A549 (cell line): ENCODE measurements at regions not wholly inside any gene's neighbourhood (a gene's known extent, or its start where the extent isn't known, plus 50 kb on each side); places are given as distances from the start of the nearest gene placed in this dataset.

Source experiments
- EP300 ChIP-seq, 2 experiments: fragments of >200 bp; sonication (Bioruptor Twin); formaldehyde crosslinking; IDR thresholded peaks; 2 replicates in 1 of 2; 3 replicates in 1 of 2; pipeline ENCODE4 v1.6.1; 2016 to 2017
- HOXA7 ChIP-seq: fragments of 250-450 bp; sonication (Bioruptor Pico); IDR thresholded peaks from 2 replicates; pipeline ENCODE4 v1.5.0; 2020; ENCODE audit warnings: mild to moderate bottlenecking, moderate library complexity
- MAZ ChIP-seq: fragments of 150-350 bp; IDR thresholded peaks from 2 replicates; pipeline ENCODE4 v1.6.1; 2014; ENCODE audit warnings: antibody characterized with exemption, low read depth, low read length, borderline replicate concordance
- POLR2A ChIP-seq: IDR thresholded peaks from 2 replicates; pipeline ENCODE4 v1.6.1; 2012; ENCODE audit warnings: mild to moderate bottlenecking, low read length
- TP53 ChIP-seq: fragments of 250-450 bp; sonication (Bioruptor Pico); IDR thresholded peaks from 2 replicates; pipeline ENCODE4 v1.5.0; 2021; ENCODE audit warnings: mild to moderate bottlenecking, moderate library complexity
- TF ChIP-seq, protein P1 (sequence below): fragments of >200 bp; sonication (Bioruptor Twin); formaldehyde crosslinking; IDR thresholded peaks from 3 replicates; pipeline ENCODE4 v1.5.1; 2016
- TF ChIP-seq, protein P2 (sequence below): fragments of 450-650 bp; IDR thresholded peaks from 2 replicates; pipeline ENCODE4 v1.6.1; 2014; ENCODE audit warnings: antibody characterized with exemption
- TF ChIP-seq, protein P3 (sequence below): fragments of 150-350 bp; IDR thresholded peaks from 2 replicates; pipeline ENCODE4 v1.6.1; 2014; ENCODE audit warnings: low read depth, mild to moderate bottlenecking, low read length

DNA sequence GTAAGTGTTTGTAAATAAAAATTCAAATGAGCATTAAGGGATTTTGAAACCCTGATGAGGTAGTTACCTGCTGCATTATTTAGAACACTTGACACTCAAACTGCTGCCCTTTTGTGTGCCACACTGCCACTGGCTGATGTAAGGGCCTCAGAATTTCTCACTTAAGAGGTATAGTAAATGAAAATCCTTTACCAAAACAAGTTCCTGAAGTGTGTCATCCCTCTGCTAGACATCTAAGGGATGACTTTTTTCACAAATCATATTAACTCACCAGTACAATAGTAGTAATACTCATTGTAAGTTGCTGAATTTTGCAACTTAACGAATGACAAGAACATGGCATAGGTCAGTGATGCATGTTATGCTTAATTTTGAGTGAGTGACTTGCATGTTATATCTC is 274.9 kb upstream of the UBE2E3 start:
- TF ChIP-seq MAZ: no peak
- no peak for TF ChIP-seq HOXA7 (CRISPR knock-in tag)
- TF ChIP-seq, protein P1, sequence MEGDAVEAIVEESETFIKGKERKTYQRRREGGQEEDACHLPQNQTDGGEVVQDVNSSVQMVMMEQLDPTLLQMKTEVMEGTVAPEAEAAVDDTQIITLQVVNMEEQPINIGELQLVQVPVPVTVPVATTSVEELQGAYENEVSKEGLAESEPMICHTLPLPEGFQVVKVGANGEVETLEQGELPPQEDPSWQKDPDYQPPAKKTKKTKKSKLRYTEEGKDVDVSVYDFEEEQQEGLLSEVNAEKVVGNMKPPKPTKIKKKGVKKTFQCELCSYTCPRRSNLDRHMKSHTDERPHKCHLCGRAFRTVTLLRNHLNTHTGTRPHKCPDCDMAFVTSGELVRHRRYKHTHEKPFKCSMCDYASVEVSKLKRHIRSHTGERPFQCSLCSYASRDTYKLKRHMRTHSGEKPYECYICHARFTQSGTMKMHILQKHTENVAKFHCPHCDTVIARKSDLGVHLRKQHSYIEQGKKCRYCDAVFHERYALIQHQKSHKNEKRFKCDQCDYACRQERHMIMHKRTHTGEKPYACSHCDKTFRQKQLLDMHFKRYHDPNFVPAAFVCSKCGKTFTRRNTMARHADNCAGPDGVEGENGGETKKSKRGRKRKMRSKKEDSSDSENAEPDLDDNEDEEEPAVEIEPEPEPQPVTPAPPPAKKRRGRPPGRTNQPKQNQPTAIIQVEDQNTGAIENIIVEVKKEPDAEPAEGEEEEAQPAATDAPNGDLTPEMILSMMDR: no peak
- TF ChIP-seq, protein P2, sequence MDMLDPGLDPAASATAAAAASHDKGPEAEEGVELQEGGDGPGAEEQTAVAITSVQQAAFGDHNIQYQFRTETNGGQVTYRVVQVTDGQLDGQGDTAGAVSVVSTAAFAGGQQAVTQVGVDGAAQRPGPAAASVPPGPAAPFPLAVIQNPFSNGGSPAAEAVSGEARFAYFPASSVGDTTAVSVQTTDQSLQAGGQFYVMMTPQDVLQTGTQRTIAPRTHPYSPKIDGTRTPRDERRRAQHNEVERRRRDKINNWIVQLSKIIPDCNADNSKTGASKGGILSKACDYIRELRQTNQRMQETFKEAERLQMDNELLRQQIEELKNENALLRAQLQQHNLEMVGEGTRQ: no peak
- no peak for TF ChIP-seq TP53
- no peak for TF ChIP-seq EP300 (IDR thresholded peaks at IDR 0.05)
- TF ChIP-seq POLR2A: no peak
- TF ChIP-seq, protein P3, sequence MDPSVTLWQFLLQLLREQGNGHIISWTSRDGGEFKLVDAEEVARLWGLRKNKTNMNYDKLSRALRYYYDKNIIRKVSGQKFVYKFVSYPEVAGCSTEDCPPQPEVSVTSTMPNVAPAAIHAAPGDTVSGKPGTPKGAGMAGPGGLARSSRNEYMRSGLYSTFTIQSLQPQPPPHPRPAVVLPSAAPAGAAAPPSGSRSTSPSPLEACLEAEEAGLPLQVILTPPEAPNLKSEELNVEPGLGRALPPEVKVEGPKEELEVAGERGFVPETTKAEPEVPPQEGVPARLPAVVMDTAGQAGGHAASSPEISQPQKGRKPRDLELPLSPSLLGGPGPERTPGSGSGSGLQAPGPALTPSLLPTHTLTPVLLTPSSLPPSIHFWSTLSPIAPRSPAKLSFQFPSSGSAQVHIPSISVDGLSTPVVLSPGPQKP: no peak
